LNCaP clone FGC (cell line): ENCODE measurements at regions not wholly inside any gene's neighbourhood (a gene's known extent, or its start where the extent isn't known, plus 50 kb on each side); places are given as distances from the start of the nearest gene placed in this dataset.

Source experiments
- DNase-seq: peaks from one replicate; pipeline ENCODE4 v3.0.0-alpha.2; 2011; ENCODE audit warnings: low read depth
- H3K4me3 ChIP-seq: 2 replicates; pipeline ENCODE4 v1.5.1; 2011; ENCODE audit warnings: mild to moderate bottlenecking, low read depth, low read length, control low read depth
- CTCF ChIP-seq: IDR thresholded peaks from 2 replicates; pipeline ENCODE4 v1.5.1; 2012; ENCODE audit warnings: mild to moderate bottlenecking; ENCODE audit not compliant: control insufficient read depth, insufficient read depth; ENCODE audit errors: extremely low read depth

DNA sequence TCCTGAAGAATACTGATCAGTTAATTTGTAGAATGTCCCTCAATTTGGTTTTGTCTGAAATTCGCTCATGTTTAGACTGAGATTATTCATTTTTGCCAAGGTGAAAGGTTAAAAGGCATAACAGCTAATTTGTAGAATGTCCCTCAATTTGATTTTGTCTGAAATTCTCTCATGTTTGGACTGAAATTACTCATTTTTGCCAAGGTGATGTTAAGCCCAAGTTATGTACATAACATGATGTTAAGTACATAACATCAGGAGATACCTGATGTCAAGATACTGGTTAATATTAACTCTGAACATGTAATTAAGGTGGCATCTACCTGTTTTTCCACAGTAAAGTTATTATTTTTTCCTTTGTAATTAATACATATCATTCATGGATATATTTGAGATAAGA is 243.4 kb upstream of the PMFBP1 start:
- no peak for TF ChIP-seq CTCF
- DNase-seq: no peak
- H3K4me3 ChIP-seq: no peak overlapping the region

GRCh38 chr16:72410492-72410891 is 238.5 kb upstream of the PMFBP1 start:
- no peak for TF ChIP-seq CTCF
- no peak overlapping the region for H3K4me3 ChIP-seq
- no peak for DNase-seq

GRCh38 chr16:72409423-72409822 is 237.5 kb upstream of the PMFBP1 start:
- DNase-seq: no peak
- H3K4me3 ChIP-seq: no peak overlapping the region
- TF ChIP-seq CTCF: no peak

GRCh38 chr16:72406390-72406789 is 234.4 kb upstream of the PMFBP1 start:
- no peak for DNase-seq
- no peak for TF ChIP-seq CTCF
- H3K4me3 ChIP-seq: no peak overlapping the region

DNA sequence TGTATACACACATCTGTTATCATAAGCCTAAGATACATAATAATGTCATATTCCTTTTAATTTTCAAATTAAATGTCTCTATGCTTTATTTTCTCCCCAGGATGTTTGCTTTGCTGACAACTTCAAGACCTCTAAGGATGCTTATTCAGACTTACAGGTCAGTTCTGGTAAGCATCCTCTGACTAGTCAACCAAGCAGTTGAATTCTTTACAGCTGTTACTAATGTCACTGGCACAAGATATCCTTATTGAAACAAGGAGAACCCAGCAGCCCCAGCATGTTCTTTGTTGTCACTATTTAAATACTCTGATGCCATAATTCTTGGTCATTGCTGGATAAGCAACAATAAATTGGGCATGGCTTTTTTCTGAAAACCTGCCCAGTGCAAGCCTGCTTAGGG is 232.3 kb upstream of the PMFBP1 start:
- DNase-seq: no peak
- TF ChIP-seq CTCF: no peak
- no peak overlapping the region for H3K4me3 ChIP-seq

GRCh38 chr16:72401084-72401361 is 229.1 kb upstream of the PMFBP1 start:
- DNase-seq: no peak
- H3K4me3 ChIP-seq: no peak overlapping the region
- no peak for TF ChIP-seq CTCF

GRCh38 chr16:72400257-72401083 is 228.5 kb upstream of the PMFBP1 start:
- TF ChIP-seq CTCF: peak; percentile 70
- no peak overlapping the region for H3K4me3 ChIP-seq
- DNase-seq: peak; percentile 10
